GM19239 (cell line): ENCODE measurements at regions not wholly inside any gene's neighbourhood (a gene's known extent, or its start where the extent isn't known, plus 50 kb on each side); places are given as distances from the start of the nearest gene placed in this dataset.
A peak's percentile ranks its signal among the peaks of the same experiment; 100 is the strongest.

Experiments used
- DNase-seq: peaks from one replicate; pipeline ENCODE4 v3.0.0; 2011; ENCODE audit warnings: low spot score; ENCODE audit not compliant: insufficient read length
- FAIRE-seq: peaks from 2 replicates; lab custom pipeline; 2011; peaks lifted over from hg19 to GRCh38; lab: Jason Lieb, UNC

DNA sequence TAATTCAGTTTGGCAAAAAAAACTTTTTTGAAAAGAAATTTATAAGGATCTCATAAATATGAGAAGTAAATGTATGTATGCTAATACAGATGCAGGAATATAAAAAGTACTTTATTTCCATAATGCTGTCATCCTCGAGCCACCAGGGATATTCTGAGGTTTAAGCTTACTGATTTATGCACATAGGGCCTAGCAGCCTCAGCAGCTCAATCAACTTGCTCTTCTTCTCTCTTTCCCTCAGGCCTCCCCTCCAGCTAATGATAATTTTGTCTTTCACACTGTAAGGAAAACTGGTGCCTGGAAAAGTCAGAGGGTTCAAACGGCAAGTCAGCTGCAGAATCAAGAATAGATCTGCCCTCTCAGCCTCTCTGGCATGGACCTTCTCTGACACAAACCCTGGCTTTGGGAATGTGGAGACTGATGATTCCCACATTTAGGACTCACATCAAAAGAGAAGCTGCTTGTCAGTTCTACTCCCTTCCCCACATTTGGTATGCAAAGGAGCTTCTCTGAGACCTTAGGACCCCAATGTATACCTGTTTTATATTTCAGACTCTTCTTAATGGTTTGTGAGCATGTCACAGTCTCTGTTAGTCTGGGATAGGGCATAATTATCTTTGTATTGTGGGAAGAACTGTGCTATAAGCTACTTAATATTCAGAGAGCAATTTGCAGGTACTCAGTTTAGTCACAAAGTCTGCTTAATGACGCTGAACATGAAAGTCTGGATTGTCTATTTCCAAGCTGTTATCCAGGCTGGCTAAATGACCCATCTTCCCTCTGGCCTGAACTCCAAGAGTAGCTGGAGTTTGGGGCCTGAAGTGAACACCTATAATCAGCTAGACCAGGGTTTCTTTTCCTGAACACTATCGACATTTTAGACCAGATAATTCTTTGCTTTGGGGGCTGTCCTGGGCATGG lies 52.1 kb upstream of the DIPK1A start:
- no peak for DNase-seq
- peak; percentile 28 for FAIRE-seq

DNA sequence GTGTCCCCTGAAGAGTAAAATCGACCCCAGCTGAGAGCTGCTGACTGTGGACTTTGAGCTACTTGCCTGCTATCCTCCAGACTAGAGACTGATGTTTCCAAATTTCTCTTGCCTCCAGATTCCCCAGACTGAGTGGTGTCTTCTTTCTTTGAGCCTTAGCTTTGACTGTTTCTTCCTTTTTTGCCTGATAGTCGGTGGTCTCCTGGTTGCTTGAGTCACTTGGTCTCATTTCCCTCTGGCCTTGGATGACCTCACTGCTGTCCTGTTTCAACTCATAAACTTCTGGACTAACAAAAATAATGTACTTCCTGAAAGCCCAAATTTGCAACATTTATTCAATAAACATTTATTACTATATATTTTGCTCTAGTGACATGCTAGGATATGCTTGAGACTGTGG lies 52.9 kb upstream of the DIPK1A start:
- no peak for DNase-seq
- FAIRE-seq = no peak

DNA sequence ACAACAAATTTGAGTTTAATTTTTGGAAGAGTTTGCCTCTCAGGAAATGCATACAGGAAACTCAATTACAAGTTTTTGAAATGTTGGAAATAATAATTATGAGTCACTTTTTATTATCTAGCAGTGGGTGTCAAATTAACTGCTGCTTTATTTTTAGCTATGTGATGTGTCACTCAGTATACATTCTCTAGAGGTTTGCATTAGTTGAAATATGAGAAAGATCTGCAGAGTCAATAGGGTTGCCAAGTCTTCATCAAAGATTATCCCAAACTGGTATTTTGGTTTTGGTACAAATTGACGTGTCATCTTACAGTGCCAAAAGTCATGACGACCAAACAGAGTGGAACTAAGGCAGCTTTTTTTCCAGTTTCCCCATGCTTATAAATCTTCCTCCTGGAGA lies 54.3 kb upstream of the DIPK1A start:
- no peak for DNase-seq
- FAIRE-seq = no peak

DNA sequence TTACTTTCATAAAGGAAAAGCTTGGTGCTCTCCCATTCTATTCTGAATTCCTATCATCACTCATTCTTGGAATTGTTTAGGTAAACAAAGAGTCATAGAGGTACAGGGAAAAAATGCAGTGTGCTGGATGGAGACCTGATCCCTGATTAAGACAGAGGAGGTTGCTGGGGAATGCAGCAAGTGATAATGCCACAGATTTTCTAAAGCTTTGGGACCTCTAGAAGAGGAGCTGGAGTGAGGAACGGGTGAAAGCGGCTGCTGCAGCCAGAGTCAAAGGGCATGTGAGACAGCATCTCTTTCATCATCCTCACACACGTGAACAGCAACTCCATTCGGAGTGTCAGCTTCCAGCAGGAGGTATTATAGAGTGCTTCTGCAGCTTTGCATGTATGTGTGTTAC lies 54.9 kb upstream of the DIPK1A start:
- FAIRE-seq = no peak
- no peak for DNase-seq

DNA sequence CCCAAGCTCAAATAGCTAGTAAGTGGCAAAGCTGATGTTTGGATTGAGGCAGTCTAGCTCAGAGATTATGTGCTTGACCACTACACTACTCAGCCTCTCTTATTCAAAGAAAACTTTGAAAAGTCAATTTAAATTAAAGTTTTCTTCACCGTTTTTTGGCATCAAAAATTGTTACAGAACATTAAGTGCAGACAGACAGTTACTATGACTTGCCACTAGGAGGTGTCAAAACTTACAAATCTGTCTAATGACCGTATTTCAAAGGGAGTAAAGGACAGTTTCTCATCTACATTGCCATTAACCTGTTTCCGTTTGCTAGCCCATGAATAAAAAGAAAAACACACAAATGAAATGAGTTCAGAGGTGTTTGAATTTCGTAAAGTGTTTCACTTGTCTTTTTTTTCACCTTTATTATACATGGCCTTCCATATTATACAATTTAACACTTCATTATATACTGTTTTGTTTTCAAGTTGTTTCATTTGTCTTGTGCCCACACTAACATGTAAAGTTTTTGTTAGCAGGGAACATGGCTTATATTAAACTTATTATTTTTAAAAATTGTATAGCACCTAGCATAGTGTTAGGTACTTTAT lies 57.4 kb upstream of the MTF2 start:
- FAIRE-seq = peak; percentile 88
- no peak for DNase-seq

DNA sequence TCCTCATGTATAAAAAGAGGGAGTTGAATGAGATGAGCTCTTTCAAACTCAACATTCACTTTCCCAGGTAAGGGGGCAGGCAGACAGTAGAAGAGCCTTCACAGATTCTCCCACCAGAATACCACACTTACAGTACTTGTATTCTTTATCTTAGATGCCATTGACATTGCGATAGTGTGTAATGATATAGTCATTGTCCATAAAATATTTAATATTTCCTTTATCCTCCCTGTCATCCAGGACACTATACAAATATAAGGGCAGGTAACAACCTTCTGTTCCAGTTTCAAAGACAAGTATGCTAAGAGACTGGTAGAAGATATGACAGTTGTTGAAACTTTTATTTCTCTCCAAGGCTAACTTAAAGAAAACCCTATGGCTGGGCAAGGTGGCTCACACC lies 56.5 kb upstream of the MTF2 start:
- FAIRE-seq (no peak), DNase-seq (no peak)

DNA sequence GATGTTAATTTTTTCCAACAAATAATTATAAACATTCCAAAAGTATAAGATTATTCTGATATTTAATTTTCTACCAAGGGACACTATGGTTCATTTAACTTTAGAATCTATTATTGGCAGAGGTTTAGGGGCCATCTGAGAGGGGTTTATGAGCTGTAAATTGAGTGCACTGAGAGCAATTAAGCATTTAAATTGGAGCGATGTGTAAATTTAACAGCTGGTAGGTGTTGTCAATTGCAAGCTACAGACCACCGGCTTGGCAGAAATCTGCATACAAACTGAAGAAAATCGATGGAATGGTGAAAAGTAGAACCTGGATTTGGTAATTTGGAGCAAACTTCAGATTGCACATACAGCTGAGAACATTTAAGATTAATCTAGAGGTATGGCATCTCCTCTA lies 55.8 kb upstream of the MTF2 start:
- no peak for FAIRE-seq
- DNase-seq = no peak

DNA sequence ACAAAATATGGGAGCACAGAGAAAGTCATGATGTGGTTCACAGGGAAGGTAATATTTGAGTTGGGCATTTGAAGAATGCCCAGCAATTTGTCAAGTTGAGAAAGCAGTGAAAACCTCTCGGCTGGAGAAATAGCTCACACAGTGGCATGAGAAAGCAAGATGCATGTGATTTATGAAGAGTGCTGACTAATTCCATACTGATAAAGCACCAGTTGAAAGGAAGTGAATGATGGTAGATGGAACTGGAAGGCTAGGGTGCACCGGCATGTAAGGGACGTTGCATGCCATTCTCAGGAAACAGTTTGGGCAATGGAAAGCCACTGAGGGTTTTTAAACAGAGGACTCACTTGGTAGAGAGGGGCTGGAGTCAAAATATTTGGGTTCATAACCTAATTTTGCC lies 53.5 kb upstream of the MTF2 start:
- DNase-seq (no peak), FAIRE-seq (no peak)

DNA sequence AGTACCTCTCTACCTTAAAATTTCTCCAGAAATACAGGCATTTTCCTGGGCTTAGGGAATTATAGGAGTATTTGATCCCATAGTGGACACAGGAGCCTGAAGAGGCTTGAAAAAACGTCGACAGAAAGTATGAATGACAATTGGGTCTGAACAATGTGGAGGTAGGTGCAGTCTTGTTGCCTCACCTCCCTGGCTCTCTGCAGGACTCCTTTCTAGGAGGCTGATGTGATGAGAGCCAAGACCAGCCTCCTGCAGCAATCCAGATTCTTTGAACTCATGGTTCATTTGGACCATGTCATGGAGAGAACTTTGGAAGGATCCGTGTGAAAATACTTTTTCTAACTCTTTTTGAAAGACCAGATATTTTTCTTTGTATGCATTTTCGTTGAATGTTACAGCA lies 50.5 kb upstream of the MTF2 start:
- no peak for DNase-seq
- no peak for FAIRE-seq
